ENCODE measurements at regions not wholly inside any gene's neighbourhood (a gene's known extent, or its start where the extent isn't known, plus 50 kb on each side); places are given as distances from the start of the nearest gene placed in this dataset.
"Not testable (repeated sequence)": the region's sequence is repeated elsewhere in the genome, so short reads cannot be mapped to it uniquely, and the experiment has no call there.

GRCh38 chr4:189809241-189809735, 131.4 kb upstream of the FRG1 start:
- DNase-seq, result no peak

- no peak for DNase-seq
Observed at GRCh38 chr4:189809839-189810238, 130.8 kb upstream of the FRG1 start.

- DNase-seq, result not testable (repeated sequence)
Observed at GRCh38 chr4:189810318-189811181, 130.1 kb upstream of the FRG1 start.

GRCh38 chr4:189815404-189816192, 125.1 kb upstream of the FRG1 start:
- DNase-seq, result no peak

GRCh38 chr4:189822326-189822725, 118.3 kb upstream of the FRG1 start:
- no peak for DNase-seq

GRCh38 chr4:189823591-189823990, 117.1 kb upstream of the FRG1 start:
- DNase-seq, result no peak

- DNase-seq, result no peak
Observed at GRCh38 chr4:189825466-189825865, 115.2 kb upstream of the FRG1 start.

GRCh38 chr4:189826657-189827056, 114.0 kb upstream of the FRG1 start:
- DNase-seq, result no peak

GRCh38 chr4:189828081-189828697, 112.5 kb upstream of the FRG1 start:
- no peak for DNase-seq

GRCh38 chr4:189832528-189832927, 108.1 kb upstream of the FRG1 start:
- DNase-seq, result no peak

GRCh38 chr4:189834616-189835015, 106.1 kb upstream of the FRG1 start:
- no peak for DNase-seq

GRCh38 chr4:189835505-189835904, 105.2 kb upstream of the FRG1 start:
- DNase-seq, result no peak

GRCh38 chr4:189837471-189837870, 103.2 kb upstream of the FRG1 start:
- no peak for DNase-seq

- DNase-seq, result no peak
Observed at GRCh38 chr4:189838821-189839497, 101.7 kb upstream of the FRG1 start.

GRCh38 chr4:189840356-189840755, 100.3 kb upstream of the FRG1 start:
- no peak for DNase-seq

GRCh38 chr4:189843413-189844009, 97.2 kb upstream of the FRG1 start:
- DNase-seq, result no peak

- DNase-seq, result no peak
Observed at GRCh38 chr4:189845145-189845846, 95.4 kb upstream of the FRG1 start.

GRCh38 chr4:189846094-189846493, 94.6 kb upstream of the FRG1 start:
- not testable (repeated sequence) for DNase-seq

GRCh38 chr4:189846608-189847007, 94.1 kb upstream of the FRG1 start:
- not testable (repeated sequence) for DNase-seq

- DNase-seq, result not testable (repeated sequence)
Observed at GRCh38 chr4:189848672-189849071, 92.0 kb upstream of the FRG1 start.

- DNase-seq, result no peak
Observed at GRCh38 chr4:189850239-189850856, 90.3 kb upstream of the FRG1 start.
